ENCODE measurements at regions not wholly inside any gene's neighbourhood (a gene's known extent, or its start where the extent isn't known, plus 50 kb on each side); places are given as distances from the start of the nearest gene placed in this dataset.
"Not testable (repeated sequence)": the region's sequence is repeated elsewhere in the genome, so short reads cannot be mapped to it uniquely, and the experiment has no call there.

GRCh38 chr15:22719980-22720379, 66.5 kb upstream of the NIPA1 start:
- H3K27ac ChIP-seq; H3K27me3 ChIP-seq (ENCODE audit: insufficient read depth, low read depth); H3K9me3 ChIP-seq (ENCODE audit: insufficient read depth, low read depth); H3K4me3 ChIP-seq; H3K9me2 ChIP-seq (ENCODE audit: insufficient read depth); H4K20me1 ChIP-seq (ENCODE audit: insufficient read depth); H3K79me2 ChIP-seq (ENCODE audit: low read depth); H2AFZ ChIP-seq; H3F3A ChIP-seq (ENCODE audit: insufficient read depth, low read depth); H3K36me3 ChIP-seq (ENCODE audit: low read depth); POLR2A ChIA-PET (ENCODE audit: unreplicated experiment); H3K4me2 ChIP-seq; CTCF ChIA-PET; intact Hi-C loops (cut with micrococcal nuclease; ENCODE audit: unreplicated experiment); H3K4me1 ChIP-seq (replicated peaks; ENCODE audit: insufficient read depth); BruUV-seq (replicated peaks); DNase-seq: not testable (repeated sequence)
- peak; percentile 32; the same call in 1 of the 2 replicates for TF ChIP-seq CTCF (conservative IDR thresholded peaks at IDR 0.05)

GRCh38 chr15:22726104-22726503, 60.3 kb upstream of the NIPA1 start:
- H3K27me3 ChIP-seq (ENCODE audit: insufficient read depth, low read depth); H4K20me1 ChIP-seq (ENCODE audit: insufficient read depth); BruUV-seq (replicated peaks); H3K9me3 ChIP-seq (ENCODE audit: insufficient read depth, low read depth); intact Hi-C loops (cut with micrococcal nuclease; ENCODE audit: unreplicated experiment); CTCF ChIA-PET; H2AFZ ChIP-seq; POLR2A ChIA-PET (ENCODE audit: unreplicated experiment); H3F3A ChIP-seq (ENCODE audit: insufficient read depth, low read depth); DNase-seq; H3K4me3 ChIP-seq; H3K9me2 ChIP-seq (ENCODE audit: insufficient read depth); H3K4me2 ChIP-seq; H3K79me2 ChIP-seq (ENCODE audit: low read depth); H3K27ac ChIP-seq; H3K4me1 ChIP-seq (replicated peaks; ENCODE audit: insufficient read depth); H3K36me3 ChIP-seq (ENCODE audit: low read depth): not testable (repeated sequence)

- H3F3A ChIP-seq (ENCODE audit: insufficient read depth, low read depth); H3K27me3 ChIP-seq (ENCODE audit: insufficient read depth, low read depth); H3K36me3 ChIP-seq (ENCODE audit: low read depth); CTCF ChIA-PET; POLR2A ChIA-PET (ENCODE audit: unreplicated experiment); BruUV-seq (replicated peaks); H3K4me3 ChIP-seq; DNase-seq; H2AFZ ChIP-seq; H3K4me2 ChIP-seq; H3K79me2 ChIP-seq (ENCODE audit: low read depth); H3K27ac ChIP-seq; intact Hi-C loops (cut with micrococcal nuclease; ENCODE audit: unreplicated experiment); H4K20me1 ChIP-seq (ENCODE audit: insufficient read depth); H3K4me1 ChIP-seq (replicated peaks; ENCODE audit: insufficient read depth); H3K9me2 ChIP-seq (ENCODE audit: insufficient read depth); H3K9me3 ChIP-seq (ENCODE audit: insufficient read depth, low read depth): not testable (repeated sequence)
Observed at GRCh38 chr15:22735067-22735466, 51.4 kb upstream of the NIPA1 start.

- CTCF ChIA-PET: no interaction called here
- no peaks in the 10 kb centered on the region for H3K36me3 ChIP-seq (ENCODE audit: low read depth)
- H4K20me1 ChIP-seq (ENCODE audit: insufficient read depth): no peaks in the 10 kb centered on the region
- no peak overlapping the region for H3K4me3 ChIP-seq
- no peak overlapping the region for H3K4me2 ChIP-seq
- TF ChIP-seq CTCF (conservative IDR thresholded peaks at IDR 0.05) (no peak), EZH2 (IDR thresholded peaks at IDR 0.05; ENCODE audit: low read depth) (no peak)
- no peak overlapping the region for H3K27ac ChIP-seq
- H3F3A ChIP-seq (ENCODE audit: insufficient read depth, low read depth): no peaks in the 10 kb centered on the region
- H3K27me3 ChIP-seq (ENCODE audit: insufficient read depth, low read depth): no peaks in the 10 kb centered on the region
- no TSS peak for BruUV-seq (replicated peaks)
- no peaks in the 10 kb centered on the region for H3K79me2 ChIP-seq (ENCODE audit: low read depth)
- H3K9me3 ChIP-seq (ENCODE audit: insufficient read depth, low read depth): no peaks in the 10 kb centered on the region
- peak in 1 of 2 experiments; percentile 33 for DNase-seq
- intact Hi-C loops (cut with micrococcal nuclease; ENCODE audit: unreplicated experiment): no loop called here
- POLR2A ChIA-PET (ENCODE audit: unreplicated experiment): no interaction called here
- no peaks in the 10 kb centered on the region for H3K4me1 ChIP-seq (replicated peaks; ENCODE audit: insufficient read depth)
- no peaks in the 10 kb centered on the region for H3K9me2 ChIP-seq (ENCODE audit: insufficient read depth)
- no peak overlapping the region for H2AFZ ChIP-seq
Observed at GRCh38 chr15:22735781-22736180, 50.7 kb upstream of the NIPA1 start.

- H3K4me2 ChIP-seq: not testable (repeated sequence)
Observed at GRCh38 chr15:22736200-22736599, 50.2 kb upstream of the NIPA1 start.

More at GRCh38 chr15:22736200-22736599, 50.2 kb upstream of the NIPA1 start:
- H3K27me3 ChIP-seq (ENCODE audit: insufficient read depth, low read depth); CTCF ChIA-PET; H3K27ac ChIP-seq; H3K79me2 ChIP-seq (ENCODE audit: low read depth); intact Hi-C loops (cut with micrococcal nuclease; ENCODE audit: unreplicated experiment); H3F3A ChIP-seq (ENCODE audit: insufficient read depth, low read depth); H3K9me2 ChIP-seq (ENCODE audit: insufficient read depth); DNase-seq; POLR2A ChIA-PET (ENCODE audit: unreplicated experiment); H4K20me1 ChIP-seq (ENCODE audit: insufficient read depth); H3K9me3 ChIP-seq (ENCODE audit: insufficient read depth, low read depth); H3K4me3 ChIP-seq; BruUV-seq (replicated peaks); H2AFZ ChIP-seq; H3K36me3 ChIP-seq (ENCODE audit: low read depth); H3K4me1 ChIP-seq (replicated peaks; ENCODE audit: insufficient read depth): not testable (repeated sequence)
